ENCODE measurements at regions not wholly inside any gene's neighbourhood (a gene's known extent, or its start where the extent isn't known, plus 50 kb on each side); places are given as distances from the start of the nearest gene placed in this dataset.

- no peak for DNase-seq (ENCODE audit: low read depth)
- no peak for TF ChIP-seq CTCF (conservative IDR thresholded peaks at IDR 0.05; ENCODE audit: low read depth, low read length)
- H3K4me3 ChIP-seq (ENCODE audit: low read length), result no peak overlapping the region
Measured at GRCh38 chr1:57616921-57617320, 193.1 kb upstream of the DAB1 start.

GRCh38 chr1:57615956-57616355 lies 192.1 kb upstream of the DAB1 start:
- H3K4me3 ChIP-seq (ENCODE audit: low read length), result no peak overlapping the region
- no peak for DNase-seq (ENCODE audit: low read depth)
- TF ChIP-seq CTCF (conservative IDR thresholded peaks at IDR 0.05; ENCODE audit: low read depth, low read length), result no peak

GRCh38 chr1:57612833-57613232 lies 189.0 kb upstream of the DAB1 start:
- no peak overlapping the region for H3K4me3 ChIP-seq (ENCODE audit: low read length)
- DNase-seq (ENCODE audit: low read depth), result no peak
- TF ChIP-seq CTCF (conservative IDR thresholded peaks at IDR 0.05; ENCODE audit: low read depth, low read length), result no peak

- DNase-seq (ENCODE audit: low read depth), result no peak
- TF ChIP-seq CTCF (conservative IDR thresholded peaks at IDR 0.05; ENCODE audit: low read depth, low read length), result no peak
- H3K4me3 ChIP-seq (ENCODE audit: low read length), result no peak overlapping the region
Measured at GRCh38 chr1:57605933-57606332, 182.1 kb upstream of the DAB1 start.

GRCh38 chr1:57603696-57604095 lies 179.8 kb upstream of the DAB1 start:
- no peak for TF ChIP-seq CTCF (conservative IDR thresholded peaks at IDR 0.05; ENCODE audit: low read depth, low read length)

GRCh38 chr1:57600424-57600823 lies 176.6 kb upstream of the DAB1 start:
- DNase-seq (ENCODE audit: low read depth), result no peak
- TF ChIP-seq CTCF (conservative IDR thresholded peaks at IDR 0.05; ENCODE audit: low read depth, low read length), result no peak
- H3K4me3 ChIP-seq (ENCODE audit: low read length), result no peak overlapping the region

More at GRCh38 chr1:57603696-57604095, 179.8 kb upstream of the DAB1 start:
- DNase-seq (ENCODE audit: low read depth), result no peak
- no peak overlapping the region for H3K4me3 ChIP-seq (ENCODE audit: low read length)

- DNase-seq (ENCODE audit: low read depth), result peak; percentile 68
Measured at GRCh38 chr1:57599236-57599994, 175.6 kb upstream of the DAB1 start.

More at GRCh38 chr1:57599236-57599994, 175.6 kb upstream of the DAB1 start:
- TF ChIP-seq CTCF (conservative IDR thresholded peaks at IDR 0.05; ENCODE audit: low read depth, low read length), result no peak
- H3K4me3 ChIP-seq (ENCODE audit: low read length), result no peak overlapping the region

All from retinal pigment epithelial cell (primary cell).